ENCODE measurements at regions not wholly inside any gene's neighbourhood (a gene's known extent, or its start where the extent isn't known, plus 50 kb on each side); places are given as distances from the start of the nearest gene placed in this dataset.

DNA sequence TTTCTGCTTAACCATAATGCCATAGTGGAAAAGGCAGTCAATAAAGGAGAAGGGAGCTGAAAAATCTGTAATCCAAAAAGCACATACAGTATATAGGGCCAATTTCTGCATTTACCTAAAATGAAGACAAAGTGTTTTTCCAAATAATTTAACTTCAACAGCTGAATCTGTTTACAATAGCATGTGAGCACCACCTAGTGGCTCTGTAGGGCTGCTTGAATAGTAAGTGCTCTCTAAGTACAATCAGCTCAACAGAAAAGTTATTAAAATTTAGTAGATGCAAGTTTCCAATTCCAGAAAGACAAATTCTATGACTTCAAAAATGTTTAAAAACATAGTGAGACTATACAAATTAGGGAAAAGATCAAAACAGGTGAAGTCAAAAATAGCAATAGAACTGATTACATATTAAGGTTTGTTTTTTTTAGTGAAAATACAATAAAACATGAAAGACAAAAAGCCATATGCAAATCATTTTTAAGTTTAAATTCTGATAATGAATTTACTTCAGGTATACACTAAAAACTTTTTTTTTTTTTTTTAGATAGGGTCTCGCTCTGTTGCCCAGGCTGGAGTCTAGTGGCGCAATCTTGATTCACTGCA is 220.0 kb downstream of the SETD4 start:
- Histone ChIP-seq H3K36me3 (replicated peaks in 1 of 2; ENCODE audit: control insufficient read depth in 1 of 2, insufficient read depth in 2 of 2, low read length in 2 of 2) (no peaks in the 10 kb centered on the region), H3K4me2 (replicated peaks; ENCODE audit: extremely low read depth, low read length, poor library complexity, severe bottlenecking) (no peak overlapping the region), H3K27me3 (ENCODE audit: control insufficient read depth in 2 of 2, insufficient read depth in 2 of 2, low read length in 2 of 2) (no peaks in the 10 kb centered on the region), H2AFZ (ENCODE audit: insufficient read depth, low read depth, low read length, poor library complexity, severe bottlenecking) (no peak overlapping the region), H4K20me1 (ENCODE audit: insufficient read depth, low read length) (no peaks in the 10 kb centered on the region), H3K79me2 (ENCODE audit: insufficient read depth, low read length) (no peaks in the 10 kb centered on the region), H3K4me1 (ENCODE audit: control insufficient read depth in 1 of 2, insufficient read depth in 2 of 2, low read length in 2 of 2) (no peaks in the 10 kb centered on the region), H3K27ac (ENCODE audit: low read depth in 1 of 2, low read length in 2 of 2) (no peak overlapping the region), H3K9ac (ENCODE audit: insufficient read depth, low read length, poor library complexity, severe bottlenecking) (no peak overlapping the region), H3K9me3 (replicated peaks in 1 of 2; ENCODE audit: control insufficient read depth in 1 of 2, insufficient read depth in 1 of 2, low read length in 2 of 2) (no peaks in the 10 kb centered on the region), H3K4me3 (replicated peaks in 1 of 3; ENCODE audit: low read depth in 2 of 3, low read length in 3 of 3) (no peak overlapping the region)
- Mint-ChIP-seq H3K4me1 (no peaks in the 10 kb centered on the region), H3K27ac (no peak overlapping the region), H3K9me3 (peaks cover 0 to 1% (median 0%) of the 10 kb centered on the region in 7 donors), H3K4me3 (no peak overlapping the region), H3K36me3 (no peaks in the 10 kb centered on the region), H3K27me3 (ENCODE audit: low read depth in 3 of 3) (peaks cover 1 to 3% (median 2%) of the 10 kb centered on the region in 3 donors)
- peak; percentile 50 to 68 (median 61) for DNase-seq
- TF ChIP-seq, protein P1, sequence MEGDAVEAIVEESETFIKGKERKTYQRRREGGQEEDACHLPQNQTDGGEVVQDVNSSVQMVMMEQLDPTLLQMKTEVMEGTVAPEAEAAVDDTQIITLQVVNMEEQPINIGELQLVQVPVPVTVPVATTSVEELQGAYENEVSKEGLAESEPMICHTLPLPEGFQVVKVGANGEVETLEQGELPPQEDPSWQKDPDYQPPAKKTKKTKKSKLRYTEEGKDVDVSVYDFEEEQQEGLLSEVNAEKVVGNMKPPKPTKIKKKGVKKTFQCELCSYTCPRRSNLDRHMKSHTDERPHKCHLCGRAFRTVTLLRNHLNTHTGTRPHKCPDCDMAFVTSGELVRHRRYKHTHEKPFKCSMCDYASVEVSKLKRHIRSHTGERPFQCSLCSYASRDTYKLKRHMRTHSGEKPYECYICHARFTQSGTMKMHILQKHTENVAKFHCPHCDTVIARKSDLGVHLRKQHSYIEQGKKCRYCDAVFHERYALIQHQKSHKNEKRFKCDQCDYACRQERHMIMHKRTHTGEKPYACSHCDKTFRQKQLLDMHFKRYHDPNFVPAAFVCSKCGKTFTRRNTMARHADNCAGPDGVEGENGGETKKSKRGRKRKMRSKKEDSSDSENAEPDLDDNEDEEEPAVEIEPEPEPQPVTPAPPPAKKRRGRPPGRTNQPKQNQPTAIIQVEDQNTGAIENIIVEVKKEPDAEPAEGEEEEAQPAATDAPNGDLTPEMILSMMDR (IDR thresholded peaks at IDR 0.05) = peak; percentile 83
- WGBS (ENCODE audit: insufficient coverage) = no CpG with 5 or more reads among the region's 2 CpGs
- intact Hi-C loops (cut with micrococcal nuclease) = loop anchor here (2.0 to 10.0 kb wide), 5 partner anchors 105 to 1148 kb away; no protein-coding TSS in a partner anchor

DNA sequence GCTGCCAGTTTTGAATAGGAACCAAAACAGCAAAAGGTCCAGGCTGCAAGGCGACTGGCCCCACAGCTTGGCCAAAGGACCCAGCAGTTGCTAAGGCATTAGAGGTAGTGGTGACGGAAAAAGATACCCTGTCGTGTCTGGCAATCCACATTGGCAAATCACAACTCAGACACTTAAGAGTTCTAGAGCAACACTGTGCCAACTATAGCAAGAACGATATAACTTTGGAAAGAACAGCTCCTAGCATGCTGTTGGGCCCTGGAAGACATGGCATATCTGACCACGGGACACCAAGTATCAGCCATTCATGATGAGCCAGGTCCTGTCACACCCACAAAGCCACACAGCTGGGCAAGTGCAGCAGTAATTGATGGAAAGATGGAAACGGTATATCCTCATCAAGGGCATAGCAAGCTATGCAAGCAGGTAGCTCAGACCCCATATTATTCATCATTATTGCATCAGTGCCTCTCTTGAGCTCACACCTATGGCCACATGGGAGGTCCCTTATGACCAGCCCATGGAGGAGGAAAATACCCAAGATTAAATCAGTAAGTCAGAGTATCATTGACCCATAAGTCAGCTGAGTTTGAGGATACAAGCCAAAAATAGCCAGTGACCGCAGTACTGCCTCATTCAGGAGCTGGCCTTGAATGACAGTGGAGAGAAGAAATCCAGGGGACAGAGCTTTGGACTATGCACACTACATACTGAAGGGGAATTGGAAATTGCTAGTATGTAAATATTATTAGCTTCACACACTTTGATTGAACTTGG is 221.2 kb downstream of the SETD4 start:
- Histone ChIP-seq H2AFZ (ENCODE audit: insufficient read depth, low read depth, low read length, poor library complexity, severe bottlenecking) (no peak overlapping the region), H3K79me2 (ENCODE audit: insufficient read depth, low read length) (no peaks in the 10 kb centered on the region), H3K36me3 (replicated peaks in 1 of 2; ENCODE audit: control insufficient read depth in 1 of 2, insufficient read depth in 2 of 2, low read length in 2 of 2) (no peaks in the 10 kb centered on the region), H3K4me3 (replicated peaks in 1 of 3; ENCODE audit: low read depth in 2 of 3, low read length in 3 of 3) (no peak overlapping the region), H3K4me1 (ENCODE audit: control insufficient read depth in 1 of 2, insufficient read depth in 2 of 2, low read length in 2 of 2) (no peaks in the 10 kb centered on the region), H3K27me3 (ENCODE audit: control insufficient read depth in 2 of 2, insufficient read depth in 2 of 2, low read length in 2 of 2) (no peaks in the 10 kb centered on the region), H3K27ac (ENCODE audit: low read depth in 1 of 2, low read length in 2 of 2) (no peak overlapping the region), H3K9me3 (replicated peaks in 1 of 2; ENCODE audit: control insufficient read depth in 1 of 2, insufficient read depth in 1 of 2, low read length in 2 of 2) (no peaks in the 10 kb centered on the region), H4K20me1 (ENCODE audit: insufficient read depth, low read length) (no peaks in the 10 kb centered on the region), H3K4me2 (replicated peaks; ENCODE audit: extremely low read depth, low read length, poor library complexity, severe bottlenecking) (no peak overlapping the region), H3K9ac (ENCODE audit: insufficient read depth, low read length, poor library complexity, severe bottlenecking) (no peak overlapping the region)
- intact Hi-C loops (cut with micrococcal nuclease) = no loop called here
- Mint-ChIP-seq H3K27ac (no peak overlapping the region), H3K36me3 (no peaks in the 10 kb centered on the region), H3K4me1 (no peaks in the 10 kb centered on the region), H3K27me3 (ENCODE audit: low read depth in 3 of 3) (peaks cover 0 to 5% (median 3%) of the 10 kb centered on the region in 3 donors), H3K9me3 (peaks cover 0 to 1% (median 0%) of the 10 kb centered on the region in 7 donors), H3K4me3 (no peak overlapping the region)
- TF ChIP-seq, protein P1 (IDR thresholded peaks at IDR 0.05) = no peak
- no peak for DNase-seq
- WGBS (ENCODE audit: insufficient coverage) = 82% methylated on average over 3 of the region's 7 CpGs

Measured in CD14-positive monocyte (primary cell).